ENCODE measurements at regions not wholly inside any gene's neighbourhood (a gene's known extent, or its start where the extent isn't known, plus 50 kb on each side); places are given as distances from the start of the nearest gene placed in this dataset.

DNA sequence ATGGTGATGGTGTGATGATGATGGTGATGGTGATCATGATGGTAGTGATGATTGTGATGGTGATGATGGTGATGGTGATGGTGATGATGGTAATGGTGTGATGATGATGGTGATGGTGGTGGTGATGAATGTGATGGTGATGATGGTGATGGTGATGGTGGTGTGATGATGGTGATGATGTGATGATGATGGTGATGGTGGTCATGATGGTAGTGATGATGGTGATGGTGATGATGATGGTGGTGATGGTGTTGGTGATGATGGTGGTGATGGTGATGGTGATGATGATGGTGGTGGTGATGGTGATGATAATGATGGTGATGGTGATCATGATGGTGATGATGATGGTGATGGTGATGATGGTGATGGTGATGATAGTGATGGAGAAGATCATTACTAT, 120.3 kb downstream of the ZNF664 start:
- no peak for ATAC-seq
- no peaks in the 10 kb centered on the region for H3K36me3 ChIP-seq (ENCODE audit: low read depth)
- DNase-seq: no peak
- H3K9me3 ChIP-seq: no peaks in the 10 kb centered on the region
- no peak for TF ChIP-seq CTCF (IDR thresholded peaks at IDR 0.05)
- peaks cover 10% of the 10 kb centered on the region for H3K4me1 ChIP-seq (ENCODE audit: low read depth)
- H3K4me3 ChIP-seq: no peak overlapping the region
- intact Hi-C loops (cut with DNase I, micrococcal nuclease): no loop called here

- Histone ChIP-seq H3K4me1 (ENCODE audit: low read depth) (peaks cover 10% of the 10 kb centered on the region), H3K9me3 (no peaks in the 10 kb centered on the region), H3K4me3 (no peak overlapping the region), H3K36me3 (ENCODE audit: low read depth) (no peaks in the 10 kb centered on the region)
- intact Hi-C loops (cut with DNase I, micrococcal nuclease): no loop called here
- ATAC-seq: peak; percentile 48
- peak in 1 of 3 donors; percentile 49 for DNase-seq
- no peak for TF ChIP-seq CTCF (IDR thresholded peaks at IDR 0.05)
Measured at GRCh38 chr12:124094188-124094587, 121.2 kb downstream of the ZNF664 start.

DNA sequence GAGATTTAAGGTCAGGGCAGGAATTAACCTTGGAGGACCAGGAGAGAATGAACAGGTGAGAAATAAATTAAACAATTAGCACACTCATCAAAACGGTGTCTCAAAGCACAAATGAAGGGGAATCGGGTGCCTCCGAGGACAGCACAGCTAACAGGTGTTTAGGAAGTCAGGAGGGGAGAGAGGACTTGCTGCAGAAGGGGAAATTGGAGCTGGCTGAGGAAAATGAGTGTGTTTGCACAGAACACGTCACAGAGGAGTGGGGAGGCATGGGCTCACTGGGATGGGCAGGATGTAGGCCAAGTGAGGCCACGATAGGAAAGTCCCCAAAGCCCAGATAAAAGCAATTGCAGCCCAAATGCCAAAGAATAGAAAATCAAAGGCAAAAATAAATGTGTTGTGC, 121.7 kb downstream of the ZNF664 start:
- intact Hi-C loops (cut with DNase I, micrococcal nuclease): no loop called here
- peaks cover 8% of the 10 kb centered on the region for H3K4me1 ChIP-seq (ENCODE audit: low read depth)
- DNase-seq (no peak), ATAC-seq (peak; percentile 19)
- H3K9me3 ChIP-seq: no peaks in the 10 kb centered on the region
- H3K4me3 ChIP-seq: no peak overlapping the region
- TF ChIP-seq CTCF (IDR thresholded peaks at IDR 0.05): no peak
- no peaks in the 10 kb centered on the region for H3K36me3 ChIP-seq (ENCODE audit: low read depth)

DNA sequence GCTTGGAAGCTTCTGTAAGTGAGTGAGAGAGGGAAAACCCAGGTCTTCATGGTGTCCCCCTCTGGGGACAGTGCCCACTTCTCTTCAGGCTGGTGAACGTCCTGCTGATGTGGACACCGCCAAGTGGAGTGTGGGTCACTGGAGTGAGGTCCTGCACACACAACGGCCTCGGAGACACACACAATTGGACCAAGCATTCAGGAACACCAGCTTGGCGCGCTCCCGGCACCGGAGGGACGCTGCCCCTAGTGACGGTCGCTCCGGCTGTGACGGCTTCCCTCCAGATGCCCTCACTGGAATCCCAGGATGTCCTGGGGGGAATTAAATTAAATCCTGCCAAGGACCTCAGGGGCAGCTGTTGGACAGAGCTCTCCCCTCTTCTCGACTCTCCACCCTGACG, 123.1 kb downstream of the ZNF664 start:
- intact Hi-C loops (cut with DNase I, micrococcal nuclease): no loop called here
- TF ChIP-seq CTCF (IDR thresholded peaks at IDR 0.05): no peak
- H3K4me1 ChIP-seq (ENCODE audit: low read depth): no peaks in the 10 kb centered on the region
- ATAC-seq: no peak
- H3K36me3 ChIP-seq (ENCODE audit: low read depth): no peaks in the 10 kb centered on the region
- no peak for DNase-seq
- H3K4me3 ChIP-seq: no peak overlapping the region
- no peaks in the 10 kb centered on the region for H3K9me3 ChIP-seq

DNA sequence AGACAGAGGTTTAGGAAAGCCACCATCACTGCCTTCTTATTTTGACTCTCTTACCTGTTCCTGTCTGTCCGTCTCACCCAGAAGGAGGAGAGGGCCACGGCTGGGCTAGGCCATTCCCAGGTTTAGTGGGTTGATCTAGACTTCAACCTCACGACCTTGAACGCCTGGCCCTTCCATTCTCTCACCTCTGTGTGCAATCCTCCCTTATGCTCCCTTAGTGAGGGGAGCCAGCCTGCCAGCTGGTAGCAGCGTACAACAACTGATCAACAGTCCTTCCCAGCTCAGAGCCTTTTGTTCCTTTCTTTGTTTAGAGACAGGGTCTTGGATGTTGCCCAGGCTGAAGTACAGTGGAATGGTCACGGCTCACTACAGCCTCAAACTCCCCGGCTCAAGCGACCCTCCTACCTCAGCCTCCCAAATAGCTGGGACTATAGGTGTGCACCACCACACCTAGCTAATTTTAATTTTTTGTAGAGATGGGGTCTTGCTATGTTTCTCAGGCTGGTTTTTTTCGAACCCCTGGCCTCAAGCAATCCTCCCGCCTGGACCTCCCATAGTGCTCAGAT, 123.9 kb downstream of the ZNF664 start:
- TF ChIP-seq CTCF (IDR thresholded peaks at IDR 0.05): no peak
- no peak for DNase-seq
- intact Hi-C loops (cut with DNase I, micrococcal nuclease): no loop called here
- Histone ChIP-seq H3K4me3 (no peak overlapping the region), H3K9me3 (no peaks in the 10 kb centered on the region), H3K4me1 (ENCODE audit: low read depth) (no peaks in the 10 kb centered on the region), H3K36me3 (ENCODE audit: low read depth) (no peaks in the 10 kb centered on the region)
- no peak for ATAC-seq

GRCh38 chr12:124097701-124098100, 124.7 kb downstream of the ZNF664 start:
- Histone ChIP-seq H3K36me3 (ENCODE audit: low read depth) (no peaks in the 10 kb centered on the region), H3K9me3 (no peaks in the 10 kb centered on the region), H3K4me1 (ENCODE audit: low read depth) (no peaks in the 10 kb centered on the region), H3K4me3 (no peak overlapping the region)
- intact Hi-C loops (cut with DNase I, micrococcal nuclease): no loop called here
- DNase-seq (no peak), ATAC-seq (no peak)
- TF ChIP-seq CTCF (IDR thresholded peaks at IDR 0.05): no peak
